OCI-LY1 (cell line): ENCODE measurements at regions not wholly inside any gene's neighbourhood (a gene's known extent, or its start where the extent isn't known, plus 50 kb on each side); places are given as distances from the start of the nearest gene placed in this dataset.

Experiments used
- EZH2 ChIP-seq: fragments of 200-600 bp; sonication (generic), shearing (Covaris generic); IDR thresholded peaks from 2 replicates; pipeline ENCODE4 v1.8.0; 2017; ENCODE audit warnings: borderline replicate concordance, mixed run types, mild to moderate bottlenecking, antibody characterized with exemption, low read length, moderate library complexity, mixed read lengths
- TF ChIP-seq, protein P1 (sequence below): fragments of 200-600 bp; sonication (generic), shearing (Covaris generic); IDR thresholded peaks from 2 replicates; pipeline ENCODE4 v1.5.1; 2017; ENCODE audit warnings: mild to moderate bottlenecking, antibody characterized with exemption, low read length, moderate library complexity, mixed read lengths

DNA sequence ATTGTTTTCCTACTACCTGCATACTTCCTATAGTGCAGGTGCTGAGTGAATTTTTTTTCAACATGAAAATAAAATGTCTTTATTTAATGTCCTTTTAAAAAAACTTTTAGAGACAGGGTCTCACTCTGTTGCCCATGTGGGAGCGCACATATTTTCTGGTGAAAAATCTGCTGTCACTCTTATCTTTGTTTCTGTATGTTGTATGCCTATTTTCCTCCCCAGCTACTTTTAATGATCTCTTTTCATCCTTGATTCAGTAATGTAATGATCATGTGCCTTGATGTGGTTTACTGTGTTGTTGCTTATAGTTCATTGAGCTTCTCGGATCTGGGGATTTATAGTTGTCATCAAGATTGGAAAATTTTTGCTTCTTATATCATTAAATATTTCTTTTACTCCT, 117.3 kb downstream of the ARL6IP6 start:
- TF ChIP-seq, protein P1, sequence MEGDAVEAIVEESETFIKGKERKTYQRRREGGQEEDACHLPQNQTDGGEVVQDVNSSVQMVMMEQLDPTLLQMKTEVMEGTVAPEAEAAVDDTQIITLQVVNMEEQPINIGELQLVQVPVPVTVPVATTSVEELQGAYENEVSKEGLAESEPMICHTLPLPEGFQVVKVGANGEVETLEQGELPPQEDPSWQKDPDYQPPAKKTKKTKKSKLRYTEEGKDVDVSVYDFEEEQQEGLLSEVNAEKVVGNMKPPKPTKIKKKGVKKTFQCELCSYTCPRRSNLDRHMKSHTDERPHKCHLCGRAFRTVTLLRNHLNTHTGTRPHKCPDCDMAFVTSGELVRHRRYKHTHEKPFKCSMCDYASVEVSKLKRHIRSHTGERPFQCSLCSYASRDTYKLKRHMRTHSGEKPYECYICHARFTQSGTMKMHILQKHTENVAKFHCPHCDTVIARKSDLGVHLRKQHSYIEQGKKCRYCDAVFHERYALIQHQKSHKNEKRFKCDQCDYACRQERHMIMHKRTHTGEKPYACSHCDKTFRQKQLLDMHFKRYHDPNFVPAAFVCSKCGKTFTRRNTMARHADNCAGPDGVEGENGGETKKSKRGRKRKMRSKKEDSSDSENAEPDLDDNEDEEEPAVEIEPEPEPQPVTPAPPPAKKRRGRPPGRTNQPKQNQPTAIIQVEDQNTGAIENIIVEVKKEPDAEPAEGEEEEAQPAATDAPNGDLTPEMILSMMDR: no peak
- no peak for TF ChIP-seq EZH2
